H1 (cell line): ENCODE measurements at regions not wholly inside any gene's neighbourhood (a gene's known extent, or its start where the extent isn't known, plus 50 kb on each side); places are given as distances from the start of the nearest gene placed in this dataset.

Source experiments
- CTCF ChIA-PET: fragments of 300-600 bp; sonication (Branson Sonifier 250); formaldehyde crosslinking; loops from one replicate; lab custom pipeline; 2021; ENCODE audit not compliant: partially characterized antibody; lab: Charles Lee
- POLR2A ChIA-PET: fragments of 300-600 bp; sonication (Branson Sonifier 250); formaldehyde crosslinking; loops from one replicate; lab custom pipeline; 2021; ENCODE audit warnings: inconsistent platforms; ENCODE audit not compliant: partially characterized antibody; lab: Charles Lee
- DNase-seq, 2 experiments: peaks; one replicate each; pipeline versions ENCODE4 v3.0.0 to v3.0.0-alpha.2; 2010 to 2022; ENCODE audit warnings: low spot score in 2 of 2, low read depth in 1 of 2, mixed read lengths in 1 of 2
- FAIRE-seq: peaks from 2 replicates; lab custom pipeline; 2011; peaks lifted over from hg19 to GRCh38; lab: Jason Lieb, UNC
- H2AFZ ChIP-seq: 2 replicates; pipeline ENCODE4 v1.8.1; 2012; ENCODE audit warnings: low read length, inconsistent platforms
- H2AK5ac ChIP-seq: 2 replicates; pipeline ENCODE4 v1.6.1; 2013; ENCODE audit warnings: low read depth, low read length
- H2BK120ac ChIP-seq: replicated peaks from 2 replicates; pipeline ENCODE3; 2013; ENCODE audit warnings: low read depth, low read length, inconsistent platforms
- H2BK12ac ChIP-seq: 2 replicates; pipeline ENCODE4 v1.6.1; 2013; ENCODE audit warnings: low read depth, low read length
- H2BK15ac ChIP-seq: 2 replicates; pipeline ENCODE4 v1.6.1; 2013; ENCODE audit warnings: low read length
- H2BK20ac ChIP-seq: 2 replicates; pipeline ENCODE4 v1.6.1; 2013; ENCODE audit warnings: low read length
- H2BK5ac ChIP-seq: 2 replicates; pipeline ENCODE4 v1.6.1; 2013; ENCODE audit warnings: low read depth, low read length
- H3K14ac ChIP-seq: 2 replicates; pipeline ENCODE4 v1.6.1; 2013; ENCODE audit warnings: inconsistent platforms; ENCODE audit not compliant: insufficient read length
- H3K18ac ChIP-seq: 2 replicates; pipeline ENCODE4 v1.6.1; 2013; ENCODE audit warnings: low read length; ENCODE audit errors: extremely low read depth
- H3K23ac ChIP-seq: 2 replicates; pipeline ENCODE4 v1.6.1; 2013; ENCODE audit warnings: inconsistent platforms; ENCODE audit not compliant: insufficient read length
- H3K23me2 ChIP-seq: 2 replicates; pipeline ENCODE4 v1.6.1; 2013; ENCODE audit warnings: low read depth, low read length
- H3K27ac ChIP-seq: 2 replicates; pipeline ENCODE4 v1.6.1; 2011; ENCODE audit warnings: low read depth, low read length, inconsistent platforms
- H3K27me3 ChIP-seq, 4 experiments: replicated peaks in 1 of 4; 1 replicate in 1 of 4; 2 replicates in 3 of 4; pipeline versions ENCODE4 v1.6.1 to v1.8.1; 2011 to 2013; ENCODE audit warnings: low read length in 3 of 4, mild to moderate bottlenecking in 3 of 4, inconsistent platforms in 2 of 4, mixed read lengths in 2 of 4, moderate library complexity in 1 of 4; ENCODE audit not compliant: control insufficient read depth in 3 of 4, insufficient read depth in 3 of 4; ENCODE audit errors: extremely low read depth in 1 of 4
- H3K36me3 ChIP-seq, 4 experiments: 2 replicates each; pipeline versions ENCODE4 v1.6.1 to v1.8.1; 2011 to 2013; ENCODE audit warnings: mild to moderate bottlenecking in 4 of 4, low read length in 3 of 4, moderate library complexity in 2 of 4, control low read depth in 1 of 4, inconsistent platforms in 1 of 4; ENCODE audit not compliant: insufficient read depth in 4 of 4, control insufficient read depth in 2 of 4
- H3K4ac ChIP-seq: replicated peaks from 2 replicates; pipeline ENCODE3; 2013; ENCODE audit warnings: low read length, low read depth, mixed read lengths, inconsistent platforms; ENCODE audit not compliant: insufficient read length
- H3K4me1 ChIP-seq, 4 experiments: replicated peaks in 1 of 4; 1 replicate in 1 of 4; 2 replicates in 3 of 4; pipeline versions ENCODE4 v1.6.1 to v1.8.1; 2011 to 2013; ENCODE audit warnings: low read length in 3 of 4, inconsistent platforms in 2 of 4, mixed read lengths in 1 of 4; ENCODE audit not compliant: insufficient read depth in 4 of 4, control insufficient read depth in 3 of 4
- H3K4me2 ChIP-seq, 2 experiments: 2 replicates each; pipeline versions ENCODE4 v1.6.1 to v1.8.1; 2011 to 2013; ENCODE audit warnings: low read depth in 2 of 2, low read length in 2 of 2, control low read depth in 1 of 2, inconsistent platforms in 1 of 2, mild to moderate bottlenecking in 1 of 2; ENCODE audit not compliant: insufficient read depth in 1 of 2
- H3K4me3 ChIP-seq, 4 experiments: fragments of 200-600, 300-600 bp in 1 of 4; sonication (generic), shearing (Covaris generic), sonication (Bioruptor Twin) in 1 of 4; 2 replicates each; pipeline versions ENCODE4 v1.5.1 to v1.8.1; 2011 to 2016; ENCODE audit warnings: low read length in 4 of 4, low read depth in 3 of 4, control low read depth in 2 of 4, inconsistent platforms in 2 of 4, mild to moderate bottlenecking in 2 of 4, mixed read lengths in 1 of 4, moderate library complexity in 1 of 4; ENCODE audit not compliant: insufficient read depth in 2 of 4; ENCODE audit errors: extremely low read depth in 1 of 4
- H3K56ac ChIP-seq: replicated peaks from 2 replicates; pipeline ENCODE3; 2013; ENCODE audit warnings: low read depth, mild to moderate bottlenecking, mixed read lengths, low read length, inconsistent platforms; ENCODE audit not compliant: insufficient read length
- H3K79me1 ChIP-seq: 2 replicates; pipeline ENCODE4 v1.6.1; 2013; ENCODE audit warnings: low read depth, low read length, control low read depth
- H3K79me2 ChIP-seq, 2 experiments: 2 replicates each; pipeline versions ENCODE4 v1.6.1 to v1.8.1; 2012 to 2013; ENCODE audit warnings: low read length in 2 of 2, mild to moderate bottlenecking in 2 of 2, inconsistent platforms in 1 of 2; ENCODE audit not compliant: insufficient read depth in 2 of 2, control insufficient read depth in 1 of 2
- H3K9ac ChIP-seq, 4 experiments: replicated peaks in 1 of 4; 1 replicate in 1 of 4; 2 replicates in 3 of 4; pipeline versions ENCODE4 v1.6.1 to v1.8.1; 2011 to 2013; ENCODE audit warnings: low read depth in 3 of 4, low read length in 3 of 4, control low read depth in 2 of 4, mild to moderate bottlenecking in 2 of 4, moderate library complexity in 2 of 4, inconsistent platforms in 1 of 4; ENCODE audit errors: extremely low read depth in 1 of 4
- H3K9me3 ChIP-seq, 2 experiments: 2 replicates each; pipeline versions ENCODE4 v1.6.1 to v1.8.1; 2012 to 2013; ENCODE audit warnings: mild to moderate bottlenecking in 2 of 2, moderate library complexity in 2 of 2, control low read depth in 1 of 2, inconsistent platforms in 1 of 2, low read depth in 1 of 2, low read length in 1 of 2, mixed read lengths in 1 of 2; ENCODE audit not compliant: insufficient read depth in 2 of 2
- H4K20me1 ChIP-seq, 2 experiments: replicated peaks in 1 of 2; 2 replicates each; pipeline versions ENCODE3 to v1.8.1; 2011 to 2013; ENCODE audit warnings: inconsistent platforms in 2 of 2, low read length in 2 of 2, mild to moderate bottlenecking in 1 of 2; ENCODE audit not compliant: insufficient read depth in 2 of 2, control insufficient read depth in 1 of 2
- H4K5ac ChIP-seq: 2 replicates; pipeline ENCODE4 v1.6.1; 2013; ENCODE audit warnings: low read length, low read depth, mixed read lengths, inconsistent platforms; ENCODE audit not compliant: insufficient read length
- H4K8ac ChIP-seq: 2 replicates; pipeline ENCODE4 v1.8.0; 2013; ENCODE audit warnings: mild to moderate bottlenecking, moderate library complexity, low read length, inconsistent platforms; ENCODE audit not compliant: insufficient read depth; ENCODE audit errors: extremely low read depth
- H4K91ac ChIP-seq: replicated peaks from 2 replicates; pipeline ENCODE3; 2013; ENCODE audit warnings: low read length, mixed read lengths, inconsistent platforms; ENCODE audit not compliant: insufficient read length
- ASH2L ChIP-seq: fragments of 200-600, 300-600 bp; sonication (generic); IDR thresholded peaks from one replicate; pipeline ENCODE4 v1.7.1; 2017; ENCODE audit warnings: low read length
- HDAC6 ChIP-seq: IDR thresholded peaks from one replicate; pipeline ENCODE4 v1.7.1; 2012; ENCODE audit warnings: low read depth, mild to moderate bottlenecking, inconsistent platforms, low read length, moderate library complexity
- JUN ChIP-seq: IDR thresholded peaks from 2 replicates; pipeline ENCODE4 v1.6.1; 2011; ENCODE audit warnings: low read depth, mild to moderate bottlenecking, improper control_type of control experiment, low read length
- KDM4A ChIP-seq: IDR thresholded peaks from one replicate; pipeline ENCODE4 v1.7.1; 2012; ENCODE audit warnings: low read depth, mild to moderate bottlenecking, moderate library complexity, low read length, inconsistent platforms; ENCODE audit not compliant: severe bottlenecking
- KDM5A ChIP-seq: fragments of 200-600 bp; IDR thresholded peaks from 2 replicates; pipeline ENCODE4 v1.7.1; 2012; ENCODE audit warnings: mild to moderate bottlenecking, low read length, inconsistent platforms, mixed read lengths
- NANOG ChIP-seq: IDR thresholded peaks from 2 replicates; pipeline ENCODE4 v1.6.1; 2011; ENCODE audit warnings: low read length, low read depth, mild to moderate bottlenecking, inconsistent platforms; ENCODE audit not compliant: insufficient read depth, poor library complexity, severe bottlenecking
- PHF8 ChIP-seq: fragments of 200-600 bp; sonication (generic); conservative IDR thresholded peaks from 2 replicates; pipeline ENCODE4 v1.7.1; 2012; ENCODE audit warnings: low read depth, mild to moderate bottlenecking, inconsistent platforms, low read length, moderate library complexity
- RAD21 ChIP-seq, 2 experiments: IDR thresholded peaks in 1 of 2; conservative IDR thresholded peaks in 1 of 2; 2 replicates each; pipeline ENCODE4 v1.6.1; 2011; ENCODE audit warnings: low read depth in 2 of 2, low read length in 2 of 2, improper control_type of control experiment in 1 of 2, inconsistent platforms in 1 of 2, mild to moderate bottlenecking in 1 of 2, moderate library complexity in 1 of 2
- SIRT6 ChIP-seq: IDR thresholded peaks from one replicate; pipeline ENCODE4 v1.7.1; 2012; ENCODE audit warnings: low read length, inconsistent platforms
- SP1 ChIP-seq: IDR thresholded peaks from 2 replicates; pipeline ENCODE4 v1.6.1; 2011; ENCODE audit warnings: low read depth, low read length

DNA sequence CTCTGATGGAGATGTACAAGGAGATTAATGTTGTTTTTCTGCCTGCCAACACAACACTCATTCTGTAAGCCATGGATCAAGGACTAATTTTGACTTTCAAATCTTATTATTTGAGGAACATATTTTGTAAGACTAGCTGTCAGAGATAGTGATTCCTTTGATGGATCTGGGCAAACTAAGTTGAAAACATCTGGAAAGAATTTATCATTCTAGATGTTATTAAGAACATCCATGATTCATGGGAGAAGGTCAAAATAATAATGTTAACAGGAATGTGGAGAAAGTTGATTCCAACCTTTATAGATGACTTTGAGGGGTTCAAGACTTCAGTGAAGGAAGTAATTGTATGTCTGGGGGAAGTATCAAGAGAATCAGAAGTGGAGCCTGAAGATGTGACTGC, 196.8 kb downstream of the POSTN start:
- no peaks in the 10 kb centered on the region for H3K27me3 ChIP-seq
- H3K4me1 ChIP-seq: no peaks in the 10 kb centered on the region
- no peak overlapping the region for H2AFZ ChIP-seq
- H2BK5ac ChIP-seq: no peak overlapping the region
- no peak overlapping the region for H3K4me3 ChIP-seq
- no peaks in the 10 kb centered on the region for H3K23me2 ChIP-seq
- H3K79me2 ChIP-seq: no peaks in the 10 kb centered on the region
- DNase-seq (no peak), FAIRE-seq (no peak)
- H3K23ac ChIP-seq: no peak overlapping the region
- H3K9ac ChIP-seq: no peak overlapping the region
- no peak overlapping the region for H3K27ac ChIP-seq
- H2BK15ac ChIP-seq: no peak overlapping the region
- H3K18ac ChIP-seq: no peak overlapping the region
- no peak overlapping the region for H2AK5ac ChIP-seq
- TF ChIP-seq SIRT6: no peak
- TF ChIP-seq RAD21 (IDR thresholded peaks at IDR 0.05 in 1 of 2, conservative IDR thresholded peaks at IDR 0.05 in 1 of 2; ENCODE audit: low read depth in 2 of 2, low read length in 2 of 2): no peak
- no peak for TF ChIP-seq JUN
- no peak for TF ChIP-seq NANOG
- TF ChIP-seq KDM5A: no peak
- no peak for TF ChIP-seq PHF8
- TF ChIP-seq ASH2L: no peak
- no peak for TF ChIP-seq HDAC6
- TF ChIP-seq SP1: no peak
- no peak for TF ChIP-seq KDM4A
- no peak overlapping the region for H2BK20ac ChIP-seq
- H3K56ac ChIP-seq: no peak overlapping the region
- H4K20me1 ChIP-seq: no peaks in the 10 kb centered on the region
- H3K14ac ChIP-seq: no peak overlapping the region
- ChIA-PET CTCF (no interaction called here), POLR2A (no interaction called here)
- no peak overlapping the region for H4K8ac ChIP-seq
- H4K5ac ChIP-seq: no peak overlapping the region
- H4K91ac ChIP-seq: no peak overlapping the region
- no peaks in the 10 kb centered on the region for H3K79me1 ChIP-seq
- H3K9me3 ChIP-seq: no peaks in the 10 kb centered on the region
- H2BK12ac ChIP-seq: no peak overlapping the region
- no peak overlapping the region for H3K4ac ChIP-seq
- no peaks in the 10 kb centered on the region for H3K36me3 ChIP-seq
- no peak overlapping the region for H3K4me2 ChIP-seq
- H2BK120ac ChIP-seq: no peak overlapping the region
